ENCODE measurements at regions not wholly inside any gene's neighbourhood (a gene's known extent, or its start where the extent isn't known, plus 50 kb on each side); places are given as distances from the start of the nearest gene placed in this dataset.

GRCh38 chr22:47288680-47289079, 526.2 kb downstream of the TBC1D22A start:
- Histone ChIP-seq H3K14ac (ENCODE audit: low read length) (no peak overlapping the region), H2AK5ac (ENCODE audit: low read depth, low read length) (no peak overlapping the region), H2BK12ac (ENCODE audit: low read length) (no peak overlapping the region), H4K91ac (ENCODE audit: low read depth, low read length, poor library complexity) (no peak overlapping the region), H2BK120ac (ENCODE audit: low read depth, low read length) (no peak overlapping the region), H2BK15ac (ENCODE audit: low read length) (no peak overlapping the region), H2BK5ac (ENCODE audit: low read length) (no peak overlapping the region), H3K4me1 (ENCODE audit: control insufficient read depth in 2 of 2, insufficient read depth in 1 of 2, low read depth in 1 of 2, low read length in 2 of 2) (no peaks in the 10 kb centered on the region), H4K8ac (ENCODE audit: low read depth, low read length) (no peak overlapping the region), H3K27me3 (ENCODE audit: control insufficient read depth in 3 of 3, insufficient read depth in 3 of 3, low read depth in 1 of 3, low read length in 3 of 3) (peaks cover 0 to 22% (median 0%) of the 10 kb centered on the region in 3 experiments), H3K27ac (replicated peaks; ENCODE audit: low read length) (no peak overlapping the region), H3K4me3 (ENCODE audit: low read length in 2 of 2) (no peak overlapping the region), H3K4ac (ENCODE audit: low read length) (no peak overlapping the region), H3K79me1 (ENCODE audit: low read depth, low read length) (no peaks in the 10 kb centered on the region), H3K9me3 (replicated peaks in 1 of 2; ENCODE audit: control insufficient read depth in 2 of 2, insufficient read depth in 1 of 2, low read depth in 1 of 2, low read length in 2 of 2) (peaks cover 0 to 75% of the 10 kb centered on the region in 2 donors), H3K23ac (ENCODE audit: low read depth, low read length, poor library complexity) (no peak overlapping the region), H3K4me2 (ENCODE audit: insufficient read depth, low read length, poor library complexity, severe bottlenecking) (no peak overlapping the region), H3K36me3 (replicated peaks in 1 of 2; ENCODE audit: control insufficient read depth in 2 of 2, insufficient read depth in 2 of 2, low read length in 2 of 2) (no peaks in the 10 kb centered on the region), H2AFZ (ENCODE audit: low read length) (no peak overlapping the region), H3K18ac (ENCODE audit: low read length) (no peak overlapping the region), H3K9ac (ENCODE audit: low read depth, low read length, poor library complexity) (no peak overlapping the region)
- no peak for DNase-seq (ENCODE audit: low spot score)
- WGBS, 2 donors (ENCODE audit: extremely low coverage in 2 of 2, insufficient read length in 2 of 2, insufficient replicate concordance in 1 of 2): no CpG with 5 or more reads among the region's 8 CpGs

- no peak overlapping the region for H2AK5ac ChIP-seq (ENCODE audit: low read depth, low read length)
- H3K27me3 ChIP-seq (ENCODE audit: control insufficient read depth in 3 of 3, insufficient read depth in 3 of 3, low read depth in 1 of 3, low read length in 3 of 3): peaks cover 0 to 28% (median 0%) of the 10 kb centered on the region in 3 experiments
- no peak overlapping the region for H2AFZ ChIP-seq (ENCODE audit: low read length)
- H3K4me3 ChIP-seq (ENCODE audit: low read length in 2 of 2): no peak overlapping the region
- no peak overlapping the region for H4K8ac ChIP-seq (ENCODE audit: low read depth, low read length)
- H3K14ac ChIP-seq (ENCODE audit: low read length): no peak overlapping the region
- no peak overlapping the region for H2BK120ac ChIP-seq (ENCODE audit: low read depth, low read length)
- H3K18ac ChIP-seq (ENCODE audit: low read length): no peak overlapping the region
- H3K4me1 ChIP-seq (ENCODE audit: control insufficient read depth in 2 of 2, insufficient read depth in 1 of 2, low read depth in 1 of 2, low read length in 2 of 2): no peaks in the 10 kb centered on the region
- H3K4ac ChIP-seq (ENCODE audit: low read length): no peak overlapping the region
- DNase-seq (ENCODE audit: low spot score): no peak
- H3K9me3 ChIP-seq (replicated peaks in 1 of 2; ENCODE audit: control insufficient read depth in 2 of 2, insufficient read depth in 1 of 2, low read depth in 1 of 2, low read length in 2 of 2): peaks cover 0 to 74% of the 10 kb centered on the region in 2 donors
- no CpG with 5 or more reads among the region's 5 CpGs for WGBS, 2 donors (ENCODE audit: extremely low coverage in 2 of 2, insufficient read length in 2 of 2, insufficient replicate concordance in 1 of 2)
- H2BK5ac ChIP-seq (ENCODE audit: low read length): no peak overlapping the region
- H4K91ac ChIP-seq (ENCODE audit: low read depth, low read length, poor library complexity): no peak overlapping the region
- H3K36me3 ChIP-seq (replicated peaks in 1 of 2; ENCODE audit: control insufficient read depth in 2 of 2, insufficient read depth in 2 of 2, low read length in 2 of 2): no peaks in the 10 kb centered on the region
- H2BK12ac ChIP-seq (ENCODE audit: low read length): no peak overlapping the region
- H3K9ac ChIP-seq (ENCODE audit: low read depth, low read length, poor library complexity): no peak overlapping the region
- H3K79me1 ChIP-seq (ENCODE audit: low read depth, low read length): no peaks in the 10 kb centered on the region
- H3K23ac ChIP-seq (ENCODE audit: low read depth, low read length, poor library complexity): no peak overlapping the region
- H3K27ac ChIP-seq (replicated peaks; ENCODE audit: low read length): no peak overlapping the region
- H2BK15ac ChIP-seq (ENCODE audit: low read length): no peak overlapping the region
- no peak overlapping the region for H3K4me2 ChIP-seq (ENCODE audit: insufficient read depth, low read length, poor library complexity, severe bottlenecking)
These were observed 525.1 kb downstream of the TBC1D22A start for GRCh38 chr22:47287516-47287915.

GRCh38 chr22:47286590-47286989, 524.1 kb downstream of the TBC1D22A start:
- Histone ChIP-seq H2BK15ac (ENCODE audit: low read length) (no peak overlapping the region), H2AK5ac (ENCODE audit: low read depth, low read length) (no peak overlapping the region), H3K36me3 (replicated peaks in 1 of 2; ENCODE audit: control insufficient read depth in 2 of 2, insufficient read depth in 2 of 2, low read length in 2 of 2) (no peaks in the 10 kb centered on the region), H2BK5ac (ENCODE audit: low read length) (no peak overlapping the region), H4K8ac (ENCODE audit: low read depth, low read length) (peak overlapping the region; percentile 26), H3K4me1 (ENCODE audit: control insufficient read depth in 2 of 2, insufficient read depth in 1 of 2, low read depth in 1 of 2, low read length in 2 of 2) (no peaks in the 10 kb centered on the region), H3K9me3 (replicated peaks in 1 of 2; ENCODE audit: control insufficient read depth in 2 of 2, insufficient read depth in 1 of 2, low read depth in 1 of 2, low read length in 2 of 2) (peaks cover 0 to 77% of the 10 kb centered on the region in 2 donors), H2BK12ac (ENCODE audit: low read length) (no peak overlapping the region), H3K4me3 (ENCODE audit: low read length in 2 of 2) (peak overlapping the region in 1 of 2 donors; percentile 0), H3K4me2 (ENCODE audit: insufficient read depth, low read length, poor library complexity, severe bottlenecking) (no peak overlapping the region), H2BK120ac (ENCODE audit: low read depth, low read length) (no peak overlapping the region), H3K9ac (ENCODE audit: low read depth, low read length, poor library complexity) (no peak overlapping the region), H3K79me1 (ENCODE audit: low read depth, low read length) (no peaks in the 10 kb centered on the region), H3K27ac (replicated peaks; ENCODE audit: low read length) (no peak overlapping the region), H3K14ac (ENCODE audit: low read length) (no peak overlapping the region), H3K4ac (ENCODE audit: low read length) (no peak overlapping the region), H3K23ac (ENCODE audit: low read depth, low read length, poor library complexity) (no peak overlapping the region), H4K91ac (ENCODE audit: low read depth, low read length, poor library complexity) (no peak overlapping the region), H2AFZ (ENCODE audit: low read length) (no peak overlapping the region), H3K18ac (ENCODE audit: low read length) (no peak overlapping the region), H3K27me3 (ENCODE audit: control insufficient read depth in 3 of 3, insufficient read depth in 3 of 3, low read depth in 1 of 3, low read length in 3 of 3) (peaks cover 0 to 24% (median 0%) of the 10 kb centered on the region in 3 experiments)
- DNase-seq (ENCODE audit: low spot score): no peak
- no CpG with 5 or more reads among the region's 7 CpGs for WGBS, 2 donors (ENCODE audit: extremely low coverage in 2 of 2, insufficient read length in 2 of 2, insufficient replicate concordance in 1 of 2)

GRCh38 chr22:47285981-47286380, 523.5 kb downstream of the TBC1D22A start:
- no peaks in the 10 kb centered on the region for H3K36me3 ChIP-seq (replicated peaks in 1 of 2; ENCODE audit: control insufficient read depth in 2 of 2, insufficient read depth in 2 of 2, low read length in 2 of 2)
- no peaks in the 10 kb centered on the region for H3K4me1 ChIP-seq (ENCODE audit: control insufficient read depth in 2 of 2, insufficient read depth in 1 of 2, low read depth in 1 of 2, low read length in 2 of 2)
- H3K9ac ChIP-seq (ENCODE audit: low read depth, low read length, poor library complexity): no peak overlapping the region
- H3K18ac ChIP-seq (ENCODE audit: low read length): no peak overlapping the region
- no peak overlapping the region for H3K27ac ChIP-seq (replicated peaks; ENCODE audit: low read length)
- no peaks in the 10 kb centered on the region for H3K79me1 ChIP-seq (ENCODE audit: low read depth, low read length)
- no peak overlapping the region for H2BK5ac ChIP-seq (ENCODE audit: low read length)
- H3K27me3 ChIP-seq (ENCODE audit: control insufficient read depth in 3 of 3, insufficient read depth in 3 of 3, low read depth in 1 of 3, low read length in 3 of 3): peaks cover 0 to 28% (median 0%) of the 10 kb centered on the region in 3 experiments
- no peak overlapping the region for H3K14ac ChIP-seq (ENCODE audit: low read length)
- H3K23ac ChIP-seq (ENCODE audit: low read depth, low read length, poor library complexity): no peak overlapping the region
- no peak overlapping the region for H3K4me3 ChIP-seq (ENCODE audit: low read length in 2 of 2)
- H3K4me2 ChIP-seq (ENCODE audit: insufficient read depth, low read length, poor library complexity, severe bottlenecking): no peak overlapping the region
- H4K8ac ChIP-seq (ENCODE audit: low read depth, low read length): no peak overlapping the region
- no CpG with 5 or more reads among the region's 10 CpGs for WGBS, 2 donors (ENCODE audit: extremely low coverage in 2 of 2, insufficient read length in 2 of 2, insufficient replicate concordance in 1 of 2)
- no peak overlapping the region for H2BK12ac ChIP-seq (ENCODE audit: low read length)
- DNase-seq (ENCODE audit: low spot score): no peak
- no peak overlapping the region for H2BK120ac ChIP-seq (ENCODE audit: low read depth, low read length)
- no peak overlapping the region for H2AK5ac ChIP-seq (ENCODE audit: low read depth, low read length)
- peaks cover 0 to 77% of the 10 kb centered on the region in 2 donors for H3K9me3 ChIP-seq (replicated peaks in 1 of 2; ENCODE audit: control insufficient read depth in 2 of 2, insufficient read depth in 1 of 2, low read depth in 1 of 2, low read length in 2 of 2)
- no peak overlapping the region for H2BK15ac ChIP-seq (ENCODE audit: low read length)
- no peak overlapping the region for H4K91ac ChIP-seq (ENCODE audit: low read depth, low read length, poor library complexity)
- H2AFZ ChIP-seq (ENCODE audit: low read length): no peak overlapping the region
- H3K4ac ChIP-seq (ENCODE audit: low read length): no peak overlapping the region
